Spinal cord (tissue), 9 donors: ENCODE measurements at regions not wholly inside any gene's neighbourhood (a gene's known extent, or its start where the extent isn't known, plus 50 kb on each side); places are given as distances from the start of the nearest gene placed in this dataset.
A peak's percentile ranks its signal among the peaks of the same experiment; 100 is the strongest.

Experiments
- DNase-seq, 6 donors: peaks; one replicate each; pipeline versions ENCODE4 v3.0.0 to v3.0.0-alpha.2; 2013 to 2015; ENCODE audit warnings: low spot score in 6 of 6, low read depth in 4 of 6
- H3K27ac ChIP-seq: one replicate; pipeline ENCODE4 v1.5.1; 2013; ENCODE audit warnings: low read depth, low read length, control low read depth
- H3K27me3 ChIP-seq: one replicate; pipeline ENCODE4 v1.6.1; 2013; ENCODE audit warnings: low read length; ENCODE audit not compliant: control insufficient read depth, insufficient read depth
- H3K36me3 ChIP-seq: one replicate; pipeline ENCODE4 v1.6.1; 2013; ENCODE audit warnings: low read length; ENCODE audit not compliant: control insufficient read depth, insufficient read depth
- H3K4me1 ChIP-seq: one replicate; pipeline ENCODE4 v1.6.1; 2013; ENCODE audit warnings: low read length; ENCODE audit not compliant: control insufficient read depth, insufficient read depth
- H3K4me3 ChIP-seq: one replicate; pipeline ENCODE4 v1.5.1; 2013; ENCODE audit warnings: low read depth, low read length, control low read depth
- H3K9me3 ChIP-seq: one replicate; pipeline ENCODE4 v1.6.1; 2013; ENCODE audit warnings: low read length; ENCODE audit not compliant: control insufficient read depth, insufficient read depth
- WGBS: methylation state at CpG from one replicate; pipeline ENCODE4 v1.1.5; 2013; ENCODE audit warnings: missing lambda C conversion rate; ENCODE audit not compliant: insufficient coverage; 5-methylcytosine and 5-hydroxymethylcytosine counted together
- donor health status: healthy.

- Histone ChIP-seq H3K4me3 (peak overlapping the region; percentile 26), H3K36me3 (no peaks in the 10 kb centered on the region), H3K27me3 (no peaks in the 10 kb centered on the region), H3K9me3 (no peaks in the 10 kb centered on the region), H3K27ac (peak overlapping the region; percentile 75), H3K4me1 (peaks cover 8% of the 10 kb centered on the region)
- DNase-seq, result peak in 4 of 6 donors; percentile 53 to 90 (median 70)
- 16% methylated on average over 10 of the region's 15 CpGs for WGBS
Measured at GRCh38 chr6:146913842-146914488, 290.3 kb upstream of the STXBP5 start.

GRCh38 chr6:146914489-146915483, 289.4 kb upstream of the STXBP5 start:
- Histone ChIP-seq H3K27me3 (no peaks in the 10 kb centered on the region), H3K27ac (peak overlapping the region; percentile 75), H3K4me3 (peak overlapping the region; percentile 26)

GRCh38 chr6:146915671-146916127, 288.5 kb upstream of the STXBP5 start:
- H3K27me3 ChIP-seq, result no peaks in the 10 kb centered on the region
- H3K4me3 ChIP-seq, result no peak overlapping the region
- H3K4me1 ChIP-seq, result peaks cover 8% of the 10 kb centered on the region
- no peaks in the 10 kb centered on the region for H3K9me3 ChIP-seq
- no peaks in the 10 kb centered on the region for H3K36me3 ChIP-seq
- DNase-seq, result no peak
- no peak overlapping the region for H3K27ac ChIP-seq

More at GRCh38 chr6:146914489-146915483, 289.4 kb upstream of the STXBP5 start:
- 67% methylated on average over 1 of the region's 8 CpGs for WGBS
- H3K36me3 ChIP-seq, result no peaks in the 10 kb centered on the region
- no peaks in the 10 kb centered on the region for H3K9me3 ChIP-seq
- peaks cover 8% of the 10 kb centered on the region for H3K4me1 ChIP-seq
- peak in 2 of 6 donors; percentile 44 to 80 for DNase-seq

GRCh38 chr6:146916435-146917025, 287.7 kb upstream of the STXBP5 start:
- H3K4me3 ChIP-seq, result no peak overlapping the region
- H3K4me1 ChIP-seq, result peaks cover 8% of the 10 kb centered on the region
- H3K27me3 ChIP-seq, result no peaks in the 10 kb centered on the region
- no peak for DNase-seq
- no peak overlapping the region for H3K27ac ChIP-seq
- no peaks in the 10 kb centered on the region for H3K36me3 ChIP-seq
- no peaks in the 10 kb centered on the region for H3K9me3 ChIP-seq
- 100% methylated on average over 2 of the region's 3 CpGs for WGBS

- Histone ChIP-seq H3K4me1 (peaks cover 8% of the 10 kb centered on the region), H3K27me3 (no peaks in the 10 kb centered on the region), H3K9me3 (no peaks in the 10 kb centered on the region), H3K4me3 (no peak overlapping the region), H3K36me3 (no peaks in the 10 kb centered on the region), H3K27ac (no peak overlapping the region)
- WGBS, result no CpG with 5 or more reads among the region's 5 CpGs
- DNase-seq, result no peak
Measured at GRCh38 chr6:146917182-146917581, 287.0 kb upstream of the STXBP5 start.

GRCh38 chr6:146917979-146918378, 286.2 kb upstream of the STXBP5 start:
- Histone ChIP-seq H3K4me3 (no peak overlapping the region), H3K36me3 (no peaks in the 10 kb centered on the region), H3K4me1 (peaks cover 8% of the 10 kb centered on the region), H3K27me3 (no peaks in the 10 kb centered on the region), H3K9me3 (no peaks in the 10 kb centered on the region), H3K27ac (no peak overlapping the region)
- no CpG with 5 or more reads among the region's 1 CpG for WGBS
- no peak for DNase-seq

GRCh38 chr6:146919017-146919416, 285.2 kb upstream of the STXBP5 start:
- H3K27me3 ChIP-seq, result no peaks in the 10 kb centered on the region
- no peak overlapping the region for H3K4me3 ChIP-seq
- no peak for DNase-seq
- no CpG with 5 or more reads among the region's 2 CpGs for WGBS
- peaks cover 4% of the 10 kb centered on the region for H3K4me1 ChIP-seq
- H3K27ac ChIP-seq, result no peak overlapping the region
- no peaks in the 10 kb centered on the region for H3K36me3 ChIP-seq
- no peaks in the 10 kb centered on the region for H3K9me3 ChIP-seq

GRCh38 chr6:146923205-146923833, 280.9 kb upstream of the STXBP5 start:
- Histone ChIP-seq H3K9me3 (no peaks in the 10 kb centered on the region), H3K36me3 (no peaks in the 10 kb centered on the region), H3K4me1 (no peaks in the 10 kb centered on the region), H3K4me3 (no peak overlapping the region), H3K27ac (no peak overlapping the region), H3K27me3 (no peaks in the 10 kb centered on the region)
- WGBS, result 20% methylated on average over 1 of the region's 2 CpGs
- DNase-seq, result no peak

GRCh38 chr6:146925846-146926245, 278.4 kb upstream of the STXBP5 start:
- H3K27ac ChIP-seq, result no peak overlapping the region
- H3K4me1 ChIP-seq, result no peaks in the 10 kb centered on the region
- no peak overlapping the region for H3K4me3 ChIP-seq
- no peaks in the 10 kb centered on the region for H3K27me3 ChIP-seq
- WGBS, result no CpG with 5 or more reads among the region's 3 CpGs
- DNase-seq, result no peak
- no peaks in the 10 kb centered on the region for H3K36me3 ChIP-seq
- H3K9me3 ChIP-seq, result no peaks in the 10 kb centered on the region
